Glomerular visceral epithelial cell (primary cell): ENCODE measurements at regions not wholly inside any gene's neighbourhood (a gene's known extent, or its start where the extent isn't known, plus 50 kb on each side); places are given as distances from the start of the nearest gene placed in this dataset.

Experiments
- DNase-seq: peaks from one replicate; pipeline ENCODE4 v3.0.0-alpha.2; 2016; ENCODE audit errors: extremely low spot score

- DNase-seq, result no peak
These were observed 50.8 kb upstream of the CREB5 start for GRCh38 chr7:28361551-28361950.

GRCh38 chr7:28362182-28362581 lies 50.1 kb upstream of the CREB5 start:
- no peak for DNase-seq
